HAP-1 (cell line): ENCODE measurements at regions not wholly inside any gene's neighbourhood (a gene's known extent, or its start where the extent isn't known, plus 50 kb on each side); places are given as distances from the start of the nearest gene placed in this dataset.
"Not testable (repeated sequence)": the region's sequence is repeated elsewhere in the genome, so short reads cannot be mapped to it uniquely, and the experiment has no call there.

Experiments
- DNase-seq, 2 experiments: peaks; one replicate each; pipeline ENCODE4 v3.0.0-alpha.2; 2016 to 2020; ENCODE audit warnings: low spot score in 2 of 2
- H3K27me3 ChIP-seq: fragments of 250-450 bp; sonication (Bioruptor Pico); 2 replicates; pipeline ENCODE4 v1.5.1; 2020; ENCODE audit warnings: low read depth, mild to moderate bottlenecking, moderate library complexity
- H3K36me3 ChIP-seq: fragments of 250-450 bp; sonication (Bioruptor Pico); replicated peaks from 2 replicates; pipeline ENCODE4 v1.5.1; 2020; ENCODE audit warnings: mild to moderate bottlenecking
- H3K4me1 ChIP-seq: fragments of 250-450 bp; sonication (Bioruptor Pico); 2 replicates; pipeline ENCODE4 v1.5.1; 2020; ENCODE audit warnings: mild to moderate bottlenecking
- H3K4me3 ChIP-seq: fragments of 250-450 bp; sonication (Bioruptor Pico); 2 replicates; pipeline ENCODE4 v1.5.1; 2020; ENCODE audit warnings: mild to moderate bottlenecking, moderate library complexity
- H3K9me3 ChIP-seq: fragments of 250-450 bp; sonication (Bioruptor Pico); 2 replicates; pipeline ENCODE4 v1.5.1; 2020; ENCODE audit warnings: mild to moderate bottlenecking, moderate library complexity
- in situ Hi-C: fragments of 300-500 bp; cut with MboI; formaldehyde crosslinking; loops from 3 replicates; pipeline ENCODE4 v1.14.3; 2020; ENCODE audit warnings: low sequenced_read_pairs, inconsistent platforms, mixed read lengths

GRCh38 chrY:12212394-12212793 lies 488.6 kb upstream of the USP9Y start:
- H3K4me3 ChIP-seq, result no peak overlapping the region
- in situ Hi-C loops, result no loop called here
- DNase-seq, result no peak

GRCh38 chrY:12215564-12216022 lies 485.4 kb upstream of the USP9Y start:
- Histone ChIP-seq H3K36me3 (no peaks in the 10 kb centered on the region), H3K4me1 (no peaks in the 10 kb centered on the region), H3K27me3 (no peaks in the 10 kb centered on the region), H3K9me3 (no peaks in the 10 kb centered on the region), H3K4me3 (no peak overlapping the region)
- no peak for DNase-seq
- in situ Hi-C loops, result no loop called here

More at GRCh38 chrY:12212394-12212793, 488.6 kb upstream of the USP9Y start:
- H3K36me3 ChIP-seq, result no peaks in the 10 kb centered on the region
- no peaks in the 10 kb centered on the region for H3K27me3 ChIP-seq
- H3K4me1 ChIP-seq, result no peaks in the 10 kb centered on the region
- no peaks in the 10 kb centered on the region for H3K9me3 ChIP-seq

- Histone ChIP-seq H3K4me1 (no peaks in the 10 kb centered on the region), H3K36me3 (no peaks in the 10 kb centered on the region), H3K27me3 (no peaks in the 10 kb centered on the region), H3K9me3 (no peaks in the 10 kb centered on the region), H3K4me3 (no peak overlapping the region)
- DNase-seq, result no peak
- in situ Hi-C loops, result no loop called here
Observed at GRCh38 chrY:12230921-12231320, 470.1 kb upstream of the USP9Y start.

- in situ Hi-C loops, result no loop called here
- DNase-seq, result no peak
Observed at GRCh38 chrY:12236399-12236798, 464.6 kb upstream of the USP9Y start.

GRCh38 chrY:12240326-12240725 lies 460.7 kb upstream of the USP9Y start:
- H3K4me3 ChIP-seq, H3K36me3 ChIP-seq, H3K4me1 ChIP-seq, in situ Hi-C loops, H3K9me3 ChIP-seq, H3K27me3 ChIP-seq, DNase-seq: not testable (repeated sequence)

More at GRCh38 chrY:12236399-12236798, 464.6 kb upstream of the USP9Y start:
- no peaks in the 10 kb centered on the region for H3K9me3 ChIP-seq
- no peaks in the 10 kb centered on the region for H3K27me3 ChIP-seq
- H3K36me3 ChIP-seq, result no peaks in the 10 kb centered on the region
- no peaks in the 10 kb centered on the region for H3K4me1 ChIP-seq
- H3K4me3 ChIP-seq, result no peak overlapping the region

GRCh38 chrY:12244146-12244545 lies 456.9 kb upstream of the USP9Y start:
- Histone ChIP-seq H3K4me3 (no peak overlapping the region), H3K27me3 (no peaks in the 10 kb centered on the region), H3K4me1 (no peaks in the 10 kb centered on the region), H3K9me3 (no peaks in the 10 kb centered on the region), H3K36me3 (no peaks in the 10 kb centered on the region)
- DNase-seq, result no peak
- in situ Hi-C loops, result no loop called here

- no peaks in the 10 kb centered on the region for H3K4me1 ChIP-seq
- no peaks in the 10 kb centered on the region for H3K36me3 ChIP-seq
- H3K9me3 ChIP-seq, result no peaks in the 10 kb centered on the region
- no peak for DNase-seq
- in situ Hi-C loops, result no loop called here
- no peaks in the 10 kb centered on the region for H3K27me3 ChIP-seq
- H3K4me3 ChIP-seq, result no peak overlapping the region
Observed at GRCh38 chrY:12253756-12254155, 447.3 kb upstream of the USP9Y start.

GRCh38 chrY:12271162-12271561 lies 429.9 kb upstream of the USP9Y start:
- Histone ChIP-seq H3K4me1 (no peaks in the 10 kb centered on the region), H3K4me3 (no peak overlapping the region), H3K9me3 (no peaks in the 10 kb centered on the region), H3K36me3 (no peaks in the 10 kb centered on the region), H3K27me3 (no peaks in the 10 kb centered on the region)
- no peak for DNase-seq
- in situ Hi-C loops, result no loop called here

DNA sequence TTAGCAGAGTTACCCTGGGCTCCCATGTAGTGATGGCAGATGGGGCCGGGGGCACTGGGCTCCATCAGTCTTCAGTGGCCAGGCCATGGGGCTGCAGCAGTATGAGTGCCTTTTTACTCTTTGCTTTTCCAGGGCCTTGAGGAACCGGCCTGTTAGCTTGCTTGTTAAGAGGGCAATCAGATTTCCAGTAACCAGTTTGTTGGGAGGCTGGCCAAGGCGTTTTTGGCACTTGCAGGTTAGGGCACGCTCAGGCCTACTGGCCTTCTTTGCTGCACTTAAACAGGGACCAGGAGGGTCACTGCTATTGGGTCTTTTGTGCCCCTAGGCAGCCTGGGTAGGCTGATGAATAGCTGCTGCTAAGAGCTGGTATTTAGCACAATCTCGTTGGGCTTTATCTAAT lies 415.4 kb upstream of the USP9Y start:
- no peak for DNase-seq
- Histone ChIP-seq H3K36me3 (no peaks in the 10 kb centered on the region), H3K27me3 (no peaks in the 10 kb centered on the region), H3K9me3 (no peaks in the 10 kb centered on the region), H3K4me1 (no peaks in the 10 kb centered on the region), H3K4me3 (no peak overlapping the region)
- in situ Hi-C loops, result no loop called here

GRCh38 chrY:12288919-12289318 lies 412.1 kb upstream of the USP9Y start:
- H3K9me3 ChIP-seq, result no peaks in the 10 kb centered on the region
- no peaks in the 10 kb centered on the region for H3K4me1 ChIP-seq
- DNase-seq, result no peak
- no peaks in the 10 kb centered on the region for H3K36me3 ChIP-seq
- no peaks in the 10 kb centered on the region for H3K27me3 ChIP-seq
- no peak overlapping the region for H3K4me3 ChIP-seq
- in situ Hi-C loops, result no loop called here

DNA sequence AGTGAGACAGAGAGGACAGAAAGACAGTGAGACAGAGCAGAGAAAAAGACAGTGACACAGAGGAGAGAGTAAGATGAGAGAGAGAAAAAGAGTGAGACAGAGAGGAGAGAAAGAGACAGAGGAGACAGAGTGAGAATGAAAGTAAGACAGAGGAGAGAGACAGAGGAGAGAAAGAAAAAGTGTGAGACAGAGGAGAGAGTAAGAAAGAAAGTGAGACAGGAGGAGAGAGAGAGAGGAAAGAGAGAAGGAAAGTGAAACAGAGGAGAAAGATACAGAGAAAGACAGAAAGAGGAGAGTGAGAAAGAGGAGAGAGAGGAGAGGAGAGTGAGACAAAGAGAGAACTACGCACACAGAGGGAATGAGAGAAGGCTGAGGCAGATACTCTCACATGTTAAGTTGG lies 411.6 kb upstream of the USP9Y start:
- Histone ChIP-seq H3K4me1 (no peaks in the 10 kb centered on the region), H3K4me3 (no peak overlapping the region), H3K27me3 (no peaks in the 10 kb centered on the region), H3K36me3 (no peaks in the 10 kb centered on the region), H3K9me3 (no peaks in the 10 kb centered on the region)
- in situ Hi-C loops, result no loop called here
- DNase-seq, result no peak

GRCh38 chrY:12292542-12292941 lies 408.5 kb upstream of the USP9Y start:
- Histone ChIP-seq H3K9me3 (no peaks in the 10 kb centered on the region), H3K4me3 (no peak overlapping the region), H3K36me3 (no peaks in the 10 kb centered on the region), H3K4me1 (no peaks in the 10 kb centered on the region), H3K27me3 (no peaks in the 10 kb centered on the region)
- in situ Hi-C loops, result no loop called here
- DNase-seq, result no peak

GRCh38 chrY:12296460-12296859 lies 404.6 kb upstream of the USP9Y start:
- Histone ChIP-seq H3K9me3 (no peaks in the 10 kb centered on the region), H3K4me1 (no peaks in the 10 kb centered on the region), H3K4me3 (no peak overlapping the region), H3K27me3 (no peaks in the 10 kb centered on the region), H3K36me3 (no peaks in the 10 kb centered on the region)
- in situ Hi-C loops, result no loop called here
- DNase-seq, result no peak

DNA sequence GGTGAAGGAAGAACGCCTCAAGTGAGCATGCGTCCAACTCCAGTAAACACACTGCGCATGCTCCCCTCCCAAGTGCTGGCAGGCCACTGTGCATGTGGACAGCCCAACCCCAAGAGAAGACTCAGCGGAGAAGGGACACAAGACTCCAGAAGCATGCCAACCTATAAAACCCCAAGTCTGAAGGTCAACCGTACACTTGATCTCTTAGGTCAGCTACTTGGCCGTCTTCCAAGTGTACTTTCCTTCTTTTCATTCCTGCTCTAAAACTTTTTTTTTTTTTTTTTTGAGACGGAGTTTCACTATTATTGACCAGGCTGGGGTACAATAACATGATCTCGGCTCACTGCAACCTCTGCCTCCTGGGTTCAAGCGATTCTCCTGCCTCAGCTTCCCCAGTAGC lies 401.2 kb upstream of the USP9Y start:
- DNase-seq, H3K27me3 ChIP-seq, in situ Hi-C loops, H3K4me1 ChIP-seq, H3K9me3 ChIP-seq, H3K36me3 ChIP-seq, H3K4me3 ChIP-seq: not testable (repeated sequence)

DNA sequence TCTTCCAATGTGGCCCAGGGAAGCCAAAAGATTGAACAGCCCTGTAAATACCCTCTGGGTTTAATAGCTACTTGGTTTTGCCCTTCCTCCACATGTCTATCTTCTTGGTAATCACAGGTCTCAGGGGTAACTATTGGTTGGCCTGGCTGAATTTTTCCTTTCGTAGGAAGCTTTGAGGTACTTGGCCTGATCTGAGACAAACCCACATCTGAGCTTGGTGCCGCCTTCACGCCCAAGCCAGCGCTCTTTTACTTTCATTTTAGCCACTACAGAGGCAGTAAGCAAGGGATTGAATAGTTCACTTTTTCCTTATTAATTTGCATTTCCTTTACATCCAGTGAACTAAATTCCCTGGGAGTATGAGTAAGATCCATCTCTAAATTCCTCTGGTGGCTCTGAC lies 397.6 kb upstream of the USP9Y start:
- Histone ChIP-seq H3K9me3 (no peaks in the 10 kb centered on the region), H3K4me1 (no peaks in the 10 kb centered on the region), H3K27me3 (no peaks in the 10 kb centered on the region), H3K4me3 (no peak overlapping the region), H3K36me3 (no peaks in the 10 kb centered on the region)
- in situ Hi-C loops, result no loop called here
- no peak for DNase-seq
